Astrocyte of the cerebellum (primary cell): ENCODE measurements at regions not wholly inside any gene's neighbourhood (a gene's known extent, or its start where the extent isn't known, plus 50 kb on each side); places are given as distances from the start of the nearest gene placed in this dataset.

ENCODE experiments used
- DNase-seq: peaks from one replicate; pipeline ENCODE4 v3.0.0-alpha.2; 2011; ENCODE audit warnings: low read depth
- H3K4me3 ChIP-seq: 2 replicates; pipeline ENCODE4 v1.5.1; 2011; ENCODE audit warnings: mild to moderate bottlenecking, low read depth, low read length, moderate library complexity
- in situ Hi-C: cut with HindIII; loops from 2 replicates; pipeline ENCODE4 v1.10.0; 2017; ENCODE audit warnings: low sequenced_read_pairs
- TF ChIP-seq, protein P1 (sequence below): IDR thresholded peaks from 2 replicates; pipeline ENCODE4 v1.5.1; 2012; ENCODE audit warnings: low read length, low read depth, moderate library complexity, mild to moderate bottlenecking; ENCODE audit errors: missing control alignments

DNA sequence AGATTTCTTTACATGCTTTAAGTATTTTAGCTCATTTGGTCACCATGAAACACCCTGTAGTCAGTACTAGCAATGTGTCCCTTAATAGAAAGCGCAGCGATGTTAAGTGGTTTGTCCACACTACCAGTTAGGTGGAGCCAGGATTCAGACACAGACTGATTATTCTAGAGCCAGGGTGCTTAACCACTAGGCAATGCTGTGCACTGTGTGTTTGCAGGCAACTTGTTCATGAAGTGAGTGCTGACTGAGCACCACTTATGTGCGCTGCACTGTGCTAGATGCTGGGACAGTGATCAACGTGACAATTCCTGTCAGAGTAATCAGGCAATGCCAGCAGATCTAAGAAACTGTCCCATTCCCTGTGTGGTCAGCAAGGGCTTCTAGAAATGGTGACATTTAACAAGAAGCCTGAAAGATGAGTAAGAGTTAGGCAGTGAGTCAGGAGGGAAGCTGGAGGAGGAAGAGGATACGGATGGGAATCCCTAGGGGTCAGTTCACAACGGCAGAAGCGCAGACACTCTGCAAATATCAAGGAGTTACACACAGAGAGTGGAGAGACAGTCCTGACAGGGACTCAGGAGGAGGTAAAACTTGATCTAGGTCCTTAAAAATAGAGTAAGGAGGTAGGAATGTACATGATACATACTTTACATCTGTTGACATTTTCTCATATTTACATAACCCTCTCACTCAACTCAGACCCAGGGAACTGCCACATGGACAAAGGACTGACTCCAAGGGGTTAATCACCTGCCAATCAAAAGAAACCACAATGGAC lies 69.7 kb upstream of the EGR2 start:
- in situ Hi-C loops, result no loop called here
- peak; percentile 16 for DNase-seq
- TF ChIP-seq, protein P1, sequence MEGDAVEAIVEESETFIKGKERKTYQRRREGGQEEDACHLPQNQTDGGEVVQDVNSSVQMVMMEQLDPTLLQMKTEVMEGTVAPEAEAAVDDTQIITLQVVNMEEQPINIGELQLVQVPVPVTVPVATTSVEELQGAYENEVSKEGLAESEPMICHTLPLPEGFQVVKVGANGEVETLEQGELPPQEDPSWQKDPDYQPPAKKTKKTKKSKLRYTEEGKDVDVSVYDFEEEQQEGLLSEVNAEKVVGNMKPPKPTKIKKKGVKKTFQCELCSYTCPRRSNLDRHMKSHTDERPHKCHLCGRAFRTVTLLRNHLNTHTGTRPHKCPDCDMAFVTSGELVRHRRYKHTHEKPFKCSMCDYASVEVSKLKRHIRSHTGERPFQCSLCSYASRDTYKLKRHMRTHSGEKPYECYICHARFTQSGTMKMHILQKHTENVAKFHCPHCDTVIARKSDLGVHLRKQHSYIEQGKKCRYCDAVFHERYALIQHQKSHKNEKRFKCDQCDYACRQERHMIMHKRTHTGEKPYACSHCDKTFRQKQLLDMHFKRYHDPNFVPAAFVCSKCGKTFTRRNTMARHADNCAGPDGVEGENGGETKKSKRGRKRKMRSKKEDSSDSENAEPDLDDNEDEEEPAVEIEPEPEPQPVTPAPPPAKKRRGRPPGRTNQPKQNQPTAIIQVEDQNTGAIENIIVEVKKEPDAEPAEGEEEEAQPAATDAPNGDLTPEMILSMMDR, result no peak
- no peak overlapping the region for H3K4me3 ChIP-seq

DNA sequence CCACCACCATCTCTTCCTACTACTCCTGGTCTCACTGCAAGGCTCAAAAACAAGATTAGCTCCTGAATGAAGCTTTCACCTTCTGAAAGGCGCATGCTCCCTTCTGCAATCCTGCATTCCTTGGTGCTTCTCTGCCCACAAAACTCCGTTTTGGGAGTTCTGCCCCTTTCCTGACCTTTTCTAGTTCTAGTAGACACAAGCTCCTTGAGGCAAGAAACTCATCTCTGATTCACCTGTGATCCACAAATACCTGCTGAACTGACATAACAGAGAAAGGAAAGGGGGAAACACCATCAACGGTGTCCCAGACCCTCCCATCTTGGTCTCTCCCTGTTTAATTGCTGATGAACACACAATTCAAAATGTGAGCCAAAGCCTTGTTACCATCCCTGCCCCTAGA lies 64.0 kb upstream of the EGR2 start:
- H3K4me3 ChIP-seq, result no peak overlapping the region
- in situ Hi-C loops, result no loop called here
- DNase-seq, result no peak
- TF ChIP-seq, protein P1, result no peak

DNA sequence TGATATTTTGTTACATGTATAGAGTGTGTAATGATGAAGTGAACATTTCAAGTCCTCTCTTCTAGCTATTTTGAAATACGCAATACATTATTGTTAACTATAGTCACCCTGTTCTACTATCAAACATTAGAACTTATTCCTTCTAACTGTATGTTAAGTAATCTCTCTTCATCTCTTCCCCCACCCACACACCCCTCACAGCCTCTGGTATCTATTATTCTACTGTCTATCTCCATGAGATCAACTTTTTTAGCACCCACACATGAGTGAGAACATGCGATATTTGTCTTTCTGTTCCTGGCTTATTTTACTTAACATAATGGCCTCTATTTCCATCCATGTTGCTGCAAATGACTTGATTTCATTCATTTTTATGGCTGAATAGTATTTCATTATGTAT lies 57.7 kb upstream of the EGR2 start:
- no peak overlapping the region for H3K4me3 ChIP-seq
- DNase-seq, result no peak
- in situ Hi-C loops, result no loop called here
- TF ChIP-seq, protein P1, result no peak

DNA sequence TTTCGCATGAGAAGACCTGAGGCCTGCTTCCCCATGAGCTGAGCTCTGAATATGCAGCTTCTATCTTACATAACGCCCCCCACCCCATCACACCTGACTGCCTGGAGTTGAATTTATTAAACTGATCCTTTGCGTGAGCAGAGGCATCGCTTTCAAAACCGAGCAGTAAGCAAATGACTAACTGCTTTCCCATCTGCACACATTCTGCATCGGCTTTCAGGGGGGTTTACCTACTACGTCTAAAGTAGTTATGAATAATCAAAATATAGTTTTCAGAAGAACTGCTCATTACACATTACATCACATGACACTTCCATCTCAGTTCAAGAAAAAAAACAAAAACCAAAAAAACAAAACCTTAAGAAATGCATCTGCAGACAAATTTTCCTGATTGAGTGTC lies 54.7 kb upstream of the EGR2 start:
- TF ChIP-seq, protein P1, result no peak
- H3K4me3 ChIP-seq, result no peak overlapping the region
- DNase-seq, result no peak
- in situ Hi-C loops, result no loop called here

DNA sequence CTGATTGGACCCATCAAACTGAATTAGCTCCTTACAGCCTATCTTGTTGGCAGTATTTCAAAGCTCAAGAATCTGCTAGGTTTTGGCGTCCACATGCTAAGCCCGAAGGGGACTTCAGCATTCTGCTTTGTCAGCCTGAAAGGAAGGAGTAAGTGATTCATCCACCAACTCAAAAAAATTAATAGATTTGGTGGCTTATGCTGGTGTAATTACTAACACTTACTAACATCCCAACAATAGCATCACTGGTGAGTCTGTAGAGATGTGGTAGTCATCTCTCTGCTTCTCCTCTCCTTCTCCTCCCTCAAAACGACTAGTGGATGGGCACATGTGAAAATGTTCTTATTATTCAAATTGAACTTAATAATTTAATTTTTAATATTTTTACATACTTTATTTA lies 53.8 kb upstream of the EGR2 start:
- DNase-seq, result no peak
- TF ChIP-seq, protein P1, result no peak
- no peak overlapping the region for H3K4me3 ChIP-seq
- in situ Hi-C loops, result no loop called here

DNA sequence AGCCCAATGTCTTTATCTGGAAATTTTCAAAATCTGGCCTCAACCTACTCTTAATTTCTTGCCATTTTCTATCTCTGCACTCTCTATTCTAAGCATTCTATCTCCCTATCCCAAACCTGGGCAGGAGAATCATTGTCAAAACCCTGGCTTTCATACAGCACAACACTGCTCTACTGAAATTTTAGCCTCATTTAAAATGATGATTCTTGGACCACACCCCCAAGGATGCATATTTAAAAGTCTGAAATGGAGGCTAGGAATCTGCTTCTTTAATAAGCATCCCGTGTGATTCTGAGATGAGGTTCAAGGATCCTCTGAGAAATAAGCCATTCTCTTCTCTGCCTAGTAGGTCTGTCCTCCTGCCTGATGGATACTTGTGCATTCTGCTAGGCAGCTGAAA lies 50.8 kb upstream of the EGR2 start:
- no peak overlapping the region for H3K4me3 ChIP-seq
- DNase-seq, result no peak
- TF ChIP-seq, protein P1, result no peak
- in situ Hi-C loops, result no loop called here

DNA sequence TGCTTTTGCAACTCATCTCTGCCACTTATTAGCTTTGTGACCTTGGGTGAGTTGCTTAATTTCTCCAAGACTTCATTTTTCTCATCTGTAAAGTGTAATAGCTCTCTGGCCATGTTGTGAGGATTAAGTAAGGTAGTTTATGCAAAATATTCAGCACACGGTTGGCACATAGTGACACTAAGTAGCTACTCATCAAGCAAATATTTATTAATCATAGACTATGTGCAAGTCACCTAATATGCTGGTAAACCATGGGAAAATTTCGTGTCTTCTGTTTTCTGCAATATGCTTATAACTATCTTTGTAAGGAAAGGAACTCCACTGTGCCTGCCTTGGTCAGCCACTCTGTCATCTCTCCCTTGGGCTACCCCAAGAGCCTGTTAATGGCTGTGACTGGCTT lies 50.3 kb upstream of the EGR2 start:
- in situ Hi-C loops, result no loop called here
- no peak overlapping the region for H3K4me3 ChIP-seq
- DNase-seq, result no peak
- TF ChIP-seq, protein P1, result no peak
